Thyroid gland (tissue), 4 donors: ENCODE measurements at regions not wholly inside any gene's neighbourhood (a gene's known extent, or its start where the extent isn't known, plus 50 kb on each side); places are given as distances from the start of the nearest gene placed in this dataset.

ENCODE experiments used
- DNase-seq, 2 donors: peaks; one replicate each; pipeline ENCODE4 v3.0.0-alpha.2; 2019
- H3K27ac ChIP-seq, 3 donors: fragments of 200-600 bp; sonication (generic); 1 replicate in 2 of 3; 2 replicates in 1 of 3; pipeline ENCODE4 v1.5.1; 2016 to 2019; ENCODE audit warnings: mild to moderate bottlenecking in 1 of 3, moderate library complexity in 1 of 3
- H3K27me3 ChIP-seq: fragments of 200-600 bp; sonication (generic); one replicate; pipeline ENCODE4 v1.5.1; 2019
- H3K36me3 ChIP-seq, 2 donors: fragments of 200-600 bp; sonication (generic); one replicate each; pipeline ENCODE4 v1.5.1; 2016 to 2019
- H3K4me1 ChIP-seq, 2 donors: fragments of 200-600 bp; sonication (generic); one replicate each; pipeline ENCODE4 v1.5.1; 2017 to 2019
- H3K4me3 ChIP-seq, 3 donors: fragments of 200-600 bp; sonication (generic); replicated peaks in 1 of 3; 1 replicate in 2 of 3; 2 replicates in 1 of 3; pipeline ENCODE4 v1.5.1; 2016; ENCODE audit warnings: mild to moderate bottlenecking in 1 of 3
- H3K9me3 ChIP-seq: fragments of 200-600 bp; sonication (generic); one replicate; pipeline ENCODE4 v1.5.1; 2017
- CTCF ChIP-seq, 6 experiments: fragments of 200-600 bp in 3 of 6; fragments of 450-650 bp in 3 of 6; sonication (generic) in 3 of 6; IDR thresholded peaks; one replicate each; pipeline ENCODE4 v1.5.1; 2016 to 2019; ENCODE audit warnings: antibody characterized with exemption in 6 of 6, mild to moderate bottlenecking in 2 of 6, inconsistent platforms in 1 of 6, moderate library complexity in 1 of 6
- POLR2A ChIP-seq, 2 donors: fragments of 450-650 bp; IDR thresholded peaks; one replicate each; pipeline ENCODE4 v1.6.1; 2017; ENCODE audit warnings: antibody characterized with exemption in 2 of 2, mild to moderate bottlenecking in 2 of 2, moderate library complexity in 1 of 2
- WGBS, 2 donors: methylation state at CpG; one replicate each; pipeline ENCODE4 v1.1.5; 2017; 5-methylcytosine and 5-hydroxymethylcytosine counted together
- intact Hi-C: fragments of 100-400 bp; cut with DNase I; formaldehyde crosslinking; loops from one replicate; pipeline ENCODE4 v1.15.1; 2023

- Histone ChIP-seq H3K27ac (no peak overlapping the region), H3K27me3 (no peaks in the 10 kb centered on the region), H3K9me3 (no peaks in the 10 kb centered on the region), H3K36me3 (no peaks in the 10 kb centered on the region), H3K4me1 (no peaks in the 10 kb centered on the region), H3K4me3 (no peak overlapping the region)
- DNase-seq = no peak
- TF ChIP-seq CTCF (IDR thresholded peaks at IDR 0.05) = no peak
- TF ChIP-seq POLR2A (IDR thresholded peaks at IDR 0.05) = no peak
- 43 to 48% methylated on average over 1 of the region's 1 CpG for WGBS, 2 donors
- intact Hi-C loops = no loop called here
Measured at GRCh38 chr4:104941661-104942062, 205.0 kb upstream of the TET2 start.

GRCh38 chr4:104942990-104943743 lies 203.5 kb upstream of the TET2 start:
- H3K4me1 ChIP-seq = no peaks in the 10 kb centered on the region
- TF ChIP-seq POLR2A (IDR thresholded peaks at IDR 0.05) (no peak), CTCF (IDR thresholded peaks at IDR 0.05) (no peak)
- H3K9me3 ChIP-seq = no peaks in the 10 kb centered on the region
- no peaks in the 10 kb centered on the region for H3K36me3 ChIP-seq
- no peak overlapping the region for H3K27ac ChIP-seq
- H3K4me3 ChIP-seq = no peak overlapping the region
- no peaks in the 10 kb centered on the region for H3K27me3 ChIP-seq
- intact Hi-C loops = no loop called here
- no peak for DNase-seq
- WGBS, 2 donors = 80 to 91% methylated on average over 6 of the region's 6 CpGs

DNA sequence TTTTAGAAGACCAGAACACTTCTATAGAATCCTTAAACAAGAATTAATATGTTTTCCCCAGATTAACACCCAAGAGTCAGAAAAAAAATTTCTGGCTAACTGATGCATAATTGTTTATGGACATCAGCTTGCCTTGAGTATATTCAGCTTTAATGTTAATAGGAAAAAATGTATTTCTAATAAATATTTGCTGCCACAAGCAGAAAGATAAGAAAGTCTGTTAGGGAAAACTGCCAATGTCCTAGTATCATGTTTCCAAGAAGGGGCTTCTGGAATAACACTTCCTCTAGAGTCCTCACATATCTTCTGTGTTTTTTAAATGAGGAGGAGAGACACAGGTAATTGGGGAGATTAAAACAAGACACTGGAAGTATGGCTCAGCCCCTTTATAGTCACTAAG lies 202.1 kb upstream of the TET2 start:
- no peaks in the 10 kb centered on the region for H3K27me3 ChIP-seq
- H3K4me1 ChIP-seq = no peaks in the 10 kb centered on the region
- no peak overlapping the region for H3K4me3 ChIP-seq
- TF ChIP-seq POLR2A (IDR thresholded peaks at IDR 0.05) (no peak), CTCF (IDR thresholded peaks at IDR 0.05) (no peak)
- DNase-seq = no peak
- no peaks in the 10 kb centered on the region for H3K36me3 ChIP-seq
- intact Hi-C loops = no loop called here
- H3K9me3 ChIP-seq = no peaks in the 10 kb centered on the region
- no peak overlapping the region for H3K27ac ChIP-seq

DNA sequence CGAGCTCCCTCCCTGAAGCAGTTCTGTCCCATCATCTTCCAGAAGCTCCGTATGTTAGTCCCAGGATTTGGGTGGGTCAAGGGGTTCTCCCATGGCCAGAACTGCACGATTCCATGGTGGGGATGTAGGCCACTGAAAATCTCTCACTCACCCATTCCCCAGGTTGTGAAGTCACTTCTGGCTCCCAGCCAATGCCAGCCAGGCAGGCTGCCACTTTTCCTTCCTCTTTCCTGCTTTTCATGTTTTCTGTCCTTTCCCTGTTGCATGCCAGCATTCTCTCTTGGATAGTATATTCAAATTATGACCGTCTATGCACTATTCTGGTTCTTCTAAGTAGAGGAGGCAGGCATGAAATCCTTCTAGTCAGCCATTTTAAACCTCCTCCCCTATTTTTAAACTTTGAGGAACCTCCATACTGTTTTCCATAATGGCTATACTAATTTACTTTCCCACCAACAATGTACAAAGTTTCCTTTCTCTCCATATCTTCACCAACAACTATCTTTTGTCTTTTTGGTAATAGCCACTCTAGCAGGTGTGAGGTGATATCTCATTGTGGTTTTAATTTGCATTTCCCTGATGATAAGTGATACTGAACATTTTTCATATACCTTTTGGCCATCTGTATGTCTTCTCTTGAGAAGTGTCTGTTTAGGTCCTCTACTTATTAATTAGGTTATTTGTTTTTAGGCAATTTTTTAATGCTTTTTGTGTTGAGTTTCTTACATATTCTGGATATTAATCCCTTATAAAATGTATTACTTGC lies 182.1 kb upstream of the TET2 start:
- no peak for TF ChIP-seq POLR2A (IDR thresholded peaks at IDR 0.05)
- no peak for TF ChIP-seq CTCF (IDR thresholded peaks at IDR 0.05)
- Histone ChIP-seq H3K9me3 (no peaks in the 10 kb centered on the region), H3K4me3 (no peak overlapping the region), H3K27me3 (no peaks in the 10 kb centered on the region), H3K36me3 (no peaks in the 10 kb centered on the region), H3K4me1 (no peaks in the 10 kb centered on the region), H3K27ac (no peak overlapping the region)
- WGBS, 2 donors = 84 to 92% methylated on average over 4 of the region's 4 CpGs
- intact Hi-C loops = no loop called here
- no peak for DNase-seq

DNA sequence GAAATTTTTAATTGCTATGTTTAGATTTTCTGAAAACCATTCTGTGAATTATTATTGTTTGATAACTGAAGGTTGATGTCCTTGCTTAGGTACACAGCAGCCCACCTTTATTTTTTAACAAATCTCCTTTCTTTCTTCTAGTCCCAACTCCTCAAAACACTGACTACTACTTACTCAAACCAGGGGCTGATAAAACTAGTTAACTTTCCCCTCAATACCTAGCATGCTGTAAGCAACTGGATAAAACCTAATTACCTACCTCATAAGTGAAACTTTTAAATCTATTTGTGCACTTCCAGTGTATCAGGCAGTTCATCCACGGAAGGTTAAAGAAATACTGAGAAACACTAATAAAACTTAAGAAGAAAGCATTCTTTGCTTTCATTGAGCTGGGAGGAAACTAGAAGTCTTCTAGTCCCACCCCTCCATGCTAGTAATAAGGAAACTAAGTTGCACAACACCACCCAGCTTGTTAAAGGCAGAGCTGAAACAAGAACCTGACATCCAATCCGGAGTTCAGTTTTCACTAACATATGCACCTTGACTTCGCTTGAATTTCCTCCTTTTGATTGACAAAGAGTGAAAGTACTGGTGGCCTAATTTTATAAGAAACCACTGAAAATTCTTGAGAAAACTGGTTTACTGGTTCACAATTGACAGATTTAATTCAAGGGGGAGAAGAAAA lies 180.2 kb upstream of the TET2 start:
- intact Hi-C loops = no loop called here
- no peaks in the 10 kb centered on the region for H3K36me3 ChIP-seq
- no peak overlapping the region for H3K27ac ChIP-seq
- no peak overlapping the region for H3K4me3 ChIP-seq
- no peak for DNase-seq
- no peaks in the 10 kb centered on the region for H3K27me3 ChIP-seq
- TF ChIP-seq POLR2A (IDR thresholded peaks at IDR 0.05) (no peak), CTCF (IDR thresholded peaks at IDR 0.05) (no peak)
- no peaks in the 10 kb centered on the region for H3K9me3 ChIP-seq
- no peaks in the 10 kb centered on the region for H3K4me1 ChIP-seq
- 48 to 51% methylated on average over 3 of the region's 3 CpGs for WGBS, 2 donors
